Activated naive CD8-positive, alpha-beta T cell treated with anti-CD3 and anti-CD28 coated beads, Interleukin-2, amount 50 U/mL, for 24 hours (primary cell): ENCODE measurements at regions not wholly inside any gene's neighbourhood (a gene's known extent, or its start where the extent isn't known, plus 50 kb on each side); places are given as distances from the start of the nearest gene placed in this dataset.
"Not testable (repeated sequence)": the region's sequence is repeated elsewhere in the genome, so short reads cannot be mapped to it uniquely, and the experiment has no call there.

ENCODE experiments used
- ATAC-seq: fragments of 150-1000 bp; cut with Tn5 transposase; one replicate; pipeline ENCODE4 v1.10.0; 2021
- DNase-seq: peaks from one replicate; pipeline ENCODE4 v3.0.0; 2021
- H3K27ac Mint-ChIP-seq: one replicate; pipeline ENCODE4 v1.8.0; 2021; ENCODE audit warnings: mild to moderate bottlenecking, mixed read lengths
- H3K27me3 Mint-ChIP-seq: one replicate; pipeline ENCODE4 v1.8.0; 2021; ENCODE audit warnings: mixed read lengths
- H3K36me3 Mint-ChIP-seq: one replicate; pipeline ENCODE4 v1.8.0; 2021; ENCODE audit warnings: low read depth, mixed read lengths
- H3K4me1 Mint-ChIP-seq: one replicate; pipeline ENCODE4 v1.8.0; 2021; ENCODE audit warnings: mixed read lengths
- H3K4me3 Mint-ChIP-seq: one replicate; pipeline ENCODE4 v1.8.0; 2021; ENCODE audit warnings: mild to moderate bottlenecking, moderate library complexity, mixed read lengths
- H3K9me3 Mint-ChIP-seq: one replicate; pipeline ENCODE4 v1.8.0; 2021; ENCODE audit warnings: mixed read lengths

DNA sequence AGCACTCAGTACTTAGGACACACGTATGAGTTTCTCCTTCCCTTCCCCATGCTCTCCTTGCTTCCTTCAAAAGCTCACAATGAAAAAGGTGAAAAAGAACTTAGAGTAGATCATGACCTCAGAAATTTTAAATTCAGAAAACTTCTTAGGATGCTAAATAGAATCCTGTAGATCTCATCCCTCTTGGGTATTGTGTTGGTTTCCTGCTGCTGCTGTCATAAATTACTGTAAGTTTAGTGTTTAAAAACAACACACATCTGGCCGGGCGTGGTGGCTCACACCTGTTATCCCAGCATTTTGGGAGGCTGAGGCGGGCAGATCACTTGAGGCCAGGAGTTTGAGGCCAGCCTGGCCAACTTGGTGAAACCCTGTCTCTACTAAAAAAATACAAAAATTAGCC, 106.9 kb downstream of the SOCS6 start:
- not testable (repeated sequence) for H3K27me3 Mint-ChIP-seq, H3K4me1 Mint-ChIP-seq, ATAC-seq, DNase-seq, H3K36me3 Mint-ChIP-seq, H3K9me3 Mint-ChIP-seq, H3K27ac Mint-ChIP-seq, H3K4me3 Mint-ChIP-seq

- H3K4me1 Mint-ChIP-seq = no peaks in the 10 kb centered on the region
- no peak overlapping the region for H3K27ac Mint-ChIP-seq
- H3K36me3 Mint-ChIP-seq = no peaks in the 10 kb centered on the region
- no peaks in the 10 kb centered on the region for H3K27me3 Mint-ChIP-seq
- H3K9me3 Mint-ChIP-seq = no peaks in the 10 kb centered on the region
- no peak for DNase-seq
- no peak for ATAC-seq
- no peak overlapping the region for H3K4me3 Mint-ChIP-seq
Measured at GRCh38 chr18:70394672-70395071, 105.8 kb downstream of the SOCS6 start.

DNA sequence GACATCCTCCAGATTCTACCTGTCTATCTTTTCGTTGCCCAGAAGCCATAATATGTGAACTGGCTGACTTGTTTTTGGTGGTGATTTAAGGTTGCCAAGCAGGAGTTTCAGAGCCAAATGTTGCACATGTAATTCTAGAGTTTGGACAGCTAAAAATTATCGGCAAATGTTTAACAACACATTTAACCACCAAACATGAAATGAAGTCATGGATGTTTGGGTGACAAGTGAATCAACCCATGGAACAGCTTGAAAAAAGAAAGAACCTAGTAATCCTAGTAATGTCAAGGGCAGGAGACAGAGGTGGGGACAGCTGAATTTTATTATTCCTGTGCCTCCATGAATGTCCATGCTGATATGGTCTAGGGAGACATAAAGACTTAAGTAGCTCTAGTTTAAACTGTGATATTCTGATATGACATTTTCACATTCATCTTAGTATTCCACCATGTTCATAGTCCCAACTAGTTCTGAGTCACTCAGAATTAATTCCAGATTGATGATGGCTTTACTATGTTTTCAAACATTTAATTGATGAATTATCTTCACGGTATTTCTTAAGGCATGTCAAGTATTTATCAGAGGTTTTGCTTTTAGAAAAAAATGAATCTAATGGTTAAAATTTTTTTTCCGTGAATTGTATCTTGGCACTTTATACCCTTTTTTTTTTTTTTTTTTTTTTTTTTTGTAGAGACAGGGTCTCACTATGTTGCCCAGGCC, 101.7 kb downstream of the SOCS6 start:
- ATAC-seq = no peak

DNA sequence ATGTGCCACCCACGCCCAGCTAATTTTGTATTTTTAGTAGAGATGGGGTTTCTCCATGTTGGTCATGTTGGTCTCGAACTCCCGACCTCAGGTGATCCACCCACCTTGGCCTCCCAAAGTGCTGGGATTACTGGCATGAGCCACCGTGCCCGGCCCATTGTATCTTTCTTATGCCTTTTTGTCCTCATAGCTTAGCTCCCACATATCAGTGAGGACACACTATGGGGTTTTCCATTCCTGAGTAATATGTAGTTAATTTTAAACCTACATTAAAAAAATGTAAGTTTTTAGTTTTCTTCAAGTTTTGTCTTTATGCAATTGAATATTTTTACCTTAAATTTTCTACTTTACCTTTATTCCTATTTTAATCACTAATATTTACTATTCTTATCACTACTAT, 100.2 kb downstream of the SOCS6 start:
- not testable (repeated sequence) for H3K36me3 Mint-ChIP-seq, H3K27ac Mint-ChIP-seq, DNase-seq, H3K27me3 Mint-ChIP-seq, H3K9me3 Mint-ChIP-seq, H3K4me1 Mint-ChIP-seq, ATAC-seq, H3K4me3 Mint-ChIP-seq

More for the DNA sequence above, 101.7 kb downstream of the SOCS6 start:
- Mint-ChIP-seq H3K36me3 (no peaks in the 10 kb centered on the region), H3K4me1 (no peaks in the 10 kb centered on the region), H3K9me3 (no peaks in the 10 kb centered on the region), H3K4me3 (no peak overlapping the region), H3K27me3 (no peaks in the 10 kb centered on the region), H3K27ac (no peak overlapping the region)
- DNase-seq = no peak

DNA sequence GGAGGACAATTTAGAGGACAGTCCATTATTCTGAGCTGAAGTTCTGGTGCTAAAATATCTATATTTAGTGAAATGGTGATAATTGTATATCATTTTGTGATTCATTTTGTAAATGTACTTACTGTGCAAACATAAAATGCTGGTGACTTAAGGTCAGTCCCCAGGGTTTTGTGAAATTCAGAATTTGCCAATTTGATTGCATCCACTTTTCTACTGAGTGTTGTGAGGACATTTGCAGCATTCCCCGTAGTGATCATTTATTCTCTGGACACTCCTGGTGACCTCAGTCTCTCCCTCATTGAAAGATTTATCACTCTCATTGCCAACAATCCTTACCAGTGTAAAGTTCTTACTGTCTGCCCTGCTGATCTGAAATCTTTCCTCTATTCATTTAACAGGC, 98.2 kb downstream of the SOCS6 start:
- no peak for DNase-seq
- no peak for ATAC-seq
- Mint-ChIP-seq H3K27me3 (no peaks in the 10 kb centered on the region), H3K4me3 (no peak overlapping the region), H3K4me1 (no peaks in the 10 kb centered on the region), H3K9me3 (no peaks in the 10 kb centered on the region), H3K27ac (no peak overlapping the region), H3K36me3 (no peaks in the 10 kb centered on the region)

- Mint-ChIP-seq H3K27ac (no peak overlapping the region), H3K9me3 (no peaks in the 10 kb centered on the region), H3K27me3 (no peaks in the 10 kb centered on the region), H3K36me3 (no peaks in the 10 kb centered on the region), H3K4me1 (no peaks in the 10 kb centered on the region), H3K4me3 (no peak overlapping the region)
- ATAC-seq (no peak), DNase-seq (no peak)
Measured at GRCh38 chr18:70386582-70386981, 97.7 kb downstream of the SOCS6 start.

DNA sequence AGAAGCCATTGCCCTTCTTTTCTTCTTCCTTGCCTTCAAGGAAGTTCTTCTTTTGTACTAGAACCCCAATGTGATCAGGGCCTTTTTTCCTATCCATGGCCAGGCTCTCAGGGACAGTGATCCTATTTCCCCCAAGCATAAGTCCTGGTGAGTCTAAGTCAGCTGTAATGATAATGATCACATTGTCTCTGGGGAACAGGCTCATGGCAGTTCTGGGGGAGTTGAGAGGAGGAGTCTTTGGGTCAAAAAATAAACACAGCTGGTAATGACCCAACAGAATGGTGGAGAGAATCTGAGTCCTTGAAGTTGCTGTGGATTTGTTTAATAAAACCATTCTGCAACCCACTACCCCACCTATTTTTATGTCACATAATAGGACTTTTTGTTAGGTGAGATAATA, 96.6 kb downstream of the SOCS6 start:
- no peak overlapping the region for H3K4me3 Mint-ChIP-seq
- H3K27me3 Mint-ChIP-seq = no peaks in the 10 kb centered on the region
- ATAC-seq (no peak), DNase-seq (no peak)
- H3K4me1 Mint-ChIP-seq = no peaks in the 10 kb centered on the region
- H3K36me3 Mint-ChIP-seq = no peaks in the 10 kb centered on the region
- H3K27ac Mint-ChIP-seq = no peak overlapping the region
- no peaks in the 10 kb centered on the region for H3K9me3 Mint-ChIP-seq

- no peak overlapping the region for H3K4me3 Mint-ChIP-seq
- H3K27me3 Mint-ChIP-seq = no peaks in the 10 kb centered on the region
- H3K4me1 Mint-ChIP-seq = no peaks in the 10 kb centered on the region
- no peak for DNase-seq
- ATAC-seq = peak; percentile 33
- no peaks in the 10 kb centered on the region for H3K9me3 Mint-ChIP-seq
- no peaks in the 10 kb centered on the region for H3K36me3 Mint-ChIP-seq
- H3K27ac Mint-ChIP-seq = no peak overlapping the region
Measured at GRCh38 chr18:70384181-70384790, 95.4 kb downstream of the SOCS6 start.

GRCh38 chr18:70382992-70383717, 94.3 kb downstream of the SOCS6 start:
- ATAC-seq = no peak
- H3K4me3 Mint-ChIP-seq = no peak overlapping the region

GRCh38 chr18:70382017-70382416, 93.2 kb downstream of the SOCS6 start:
- ATAC-seq (no peak), DNase-seq (no peak)
- no peak overlapping the region for H3K4me3 Mint-ChIP-seq
- H3K27ac Mint-ChIP-seq = no peak overlapping the region
- no peaks in the 10 kb centered on the region for H3K4me1 Mint-ChIP-seq
- H3K9me3 Mint-ChIP-seq = no peaks in the 10 kb centered on the region
- H3K36me3 Mint-ChIP-seq = no peaks in the 10 kb centered on the region
- H3K27me3 Mint-ChIP-seq = no peaks in the 10 kb centered on the region

More at GRCh38 chr18:70382992-70383717, 94.3 kb downstream of the SOCS6 start:
- H3K4me1 Mint-ChIP-seq = no peaks in the 10 kb centered on the region
- no peaks in the 10 kb centered on the region for H3K27me3 Mint-ChIP-seq
- H3K36me3 Mint-ChIP-seq = no peaks in the 10 kb centered on the region
- no peak overlapping the region for H3K27ac Mint-ChIP-seq
- DNase-seq = no peak
- H3K9me3 Mint-ChIP-seq = no peaks in the 10 kb centered on the region

DNA sequence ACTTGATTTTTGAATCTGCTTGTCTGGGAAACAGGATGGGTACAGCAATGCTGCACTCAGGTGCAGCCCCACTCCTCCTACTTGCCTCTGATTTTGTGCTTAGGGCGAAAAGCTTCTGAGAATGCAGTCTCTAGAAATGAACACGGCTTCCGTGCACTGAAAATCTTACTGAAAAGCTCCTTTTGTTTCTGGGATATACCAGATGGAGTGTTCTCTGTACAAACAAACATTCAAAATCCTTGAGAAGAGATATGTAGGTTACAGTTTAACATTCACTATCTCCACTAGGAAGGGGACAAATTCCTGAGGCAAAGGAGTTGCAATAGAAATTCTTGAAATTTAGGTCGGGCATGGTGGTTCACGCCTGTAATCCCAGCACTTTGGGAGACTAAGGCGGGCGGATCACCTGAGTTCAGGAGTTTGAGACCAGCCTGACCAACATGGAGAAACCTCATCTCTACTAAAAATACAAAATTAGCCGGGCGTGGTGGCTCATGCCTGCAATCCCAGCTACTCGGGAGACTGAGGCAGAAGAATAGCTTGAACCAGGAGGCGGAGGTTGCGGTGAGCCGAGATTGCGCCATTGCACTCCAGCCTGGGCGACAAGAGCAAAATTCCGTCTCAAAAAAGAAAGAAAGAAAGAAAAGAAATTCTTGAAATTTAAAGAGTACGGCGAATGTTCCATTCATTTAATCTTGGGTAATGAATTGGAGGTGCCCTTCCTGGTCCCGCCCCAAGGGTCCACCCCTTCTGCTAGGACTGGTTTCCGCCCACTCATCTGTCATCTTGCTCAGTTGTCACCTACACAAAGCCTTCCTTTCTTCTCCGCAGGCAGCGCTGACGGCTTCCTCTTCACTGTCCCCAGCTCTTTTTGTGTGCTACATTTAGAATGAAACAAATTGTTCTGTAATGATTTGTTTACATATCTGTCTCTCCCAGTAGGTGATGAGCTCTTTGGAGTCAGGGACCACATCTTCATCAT, 92.4 kb downstream of the SOCS6 start:
- H3K4me3 Mint-ChIP-seq = no peak overlapping the region
- no peaks in the 10 kb centered on the region for H3K27me3 Mint-ChIP-seq
- no peaks in the 10 kb centered on the region for H3K36me3 Mint-ChIP-seq
- no peaks in the 10 kb centered on the region for H3K9me3 Mint-ChIP-seq
- H3K4me1 Mint-ChIP-seq = no peaks in the 10 kb centered on the region
- no peak for ATAC-seq
- no peak overlapping the region for H3K27ac Mint-ChIP-seq
- no peak for DNase-seq
